ENCODE measurements at regions not wholly inside any gene's neighbourhood (a gene's known extent, or its start where the extent isn't known, plus 50 kb on each side); places are given as distances from the start of the nearest gene placed in this dataset.

DNA sequence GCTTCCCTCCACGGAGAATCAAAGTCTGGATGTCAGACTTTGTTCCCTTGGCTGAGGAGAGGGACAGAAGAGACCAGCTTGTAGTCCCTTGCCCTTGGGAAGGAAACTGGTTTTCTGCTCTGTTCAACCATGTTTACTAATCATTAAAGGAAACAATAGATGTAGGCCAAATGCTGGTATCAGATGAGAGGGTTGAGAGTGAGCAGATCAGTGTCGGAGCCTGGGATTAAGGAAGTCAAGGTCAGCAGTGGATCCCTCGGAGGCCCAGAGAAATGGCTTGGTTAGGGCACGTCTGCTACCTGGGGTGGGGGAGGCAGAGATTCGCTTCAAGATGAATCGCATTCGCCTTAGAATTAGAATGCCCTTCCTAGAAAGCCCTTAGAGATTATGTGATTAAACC is 109.1 kb downstream of the MYCN start:
- no peak for ATAC-seq
- no peak for TF ChIP-seq ZNF70 (CRISPR knock-in tag; IDR thresholded peaks at IDR 0.05)
- TF ChIP-seq ESRRG (CRISPR knock-in tag; IDR thresholded peaks at IDR 0.05): no peak
- TF ChIP-seq ZNF8 (CRISPR knock-in tag; IDR thresholded peaks at IDR 0.05): no peak
- no peak for TF ChIP-seq BACH2 (CRISPR knock-in tag; IDR thresholded peaks at IDR 0.05; ENCODE audit: borderline replicate concordance)
- TF ChIP-seq CSDC2 (CRISPR knock-in tag; IDR thresholded peaks at IDR 0.05): no peak
- TF ChIP-seq TCF4 (CRISPR knock-in tag; IDR thresholded peaks at IDR 0.05; ENCODE audit: borderline replicate concordance): no peak
- TF ChIP-seq ISL1 (CRISPR knock-in tag; IDR thresholded peaks at IDR 0.05): no peak
- no peak for TF ChIP-seq RARB (CRISPR knock-in tag; IDR thresholded peaks at IDR 0.05)
- no peak for TF ChIP-seq ARNTL (CRISPR knock-in tag; IDR thresholded peaks at IDR 0.05; ENCODE audit: borderline replicate concordance, low read depth)
- TF ChIP-seq, protein P1, sequence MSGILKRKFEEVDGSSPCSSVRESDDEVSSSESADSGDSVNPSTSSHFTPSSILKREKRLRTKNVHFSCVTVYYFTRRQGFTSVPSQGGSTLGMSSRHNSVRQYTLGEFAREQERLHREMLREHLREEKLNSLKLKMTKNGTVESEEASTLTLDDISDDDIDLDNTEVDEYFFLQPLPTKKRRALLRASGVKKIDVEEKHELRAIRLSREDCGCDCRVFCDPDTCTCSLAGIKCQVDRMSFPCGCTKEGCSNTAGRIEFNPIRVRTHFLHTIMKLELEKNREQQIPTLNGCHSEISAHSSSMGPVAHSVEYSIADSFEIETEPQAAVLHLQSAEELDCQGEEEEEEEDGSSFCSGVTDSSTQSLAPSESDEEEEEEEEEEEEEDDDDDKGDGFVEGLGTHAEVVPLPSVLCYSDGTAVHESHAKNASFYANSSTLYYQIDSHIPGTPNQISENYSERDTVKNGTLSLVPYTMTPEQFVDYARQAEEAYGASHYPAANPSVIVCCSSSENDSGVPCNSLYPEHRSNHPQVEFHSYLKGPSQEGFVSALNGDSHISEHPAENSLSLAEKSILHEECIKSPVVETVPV (CRISPR knock-in tag; IDR thresholded peaks at IDR 0.05): no peak

DNA sequence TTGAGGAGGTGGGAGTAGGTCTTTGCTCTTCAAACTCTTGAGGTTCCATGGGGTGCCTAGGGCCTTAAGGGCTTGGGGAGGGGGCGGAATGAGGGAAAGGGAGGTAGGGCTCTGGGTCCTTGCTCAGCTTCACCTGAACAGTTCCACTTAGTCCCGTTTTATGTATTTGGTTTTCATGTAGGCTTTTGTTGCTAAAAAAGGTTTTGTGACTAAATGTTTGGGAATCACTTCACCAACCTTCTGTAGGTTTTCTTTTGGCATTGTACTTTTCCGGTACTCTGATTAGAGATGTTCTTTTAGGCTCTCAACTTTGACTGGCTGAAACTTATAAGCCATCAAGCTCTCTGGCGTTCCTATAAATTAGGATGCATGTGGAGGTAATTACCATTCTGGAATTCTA is 108.1 kb downstream of the MYCN start:
- TF ChIP-seq ISL1 (CRISPR knock-in tag; IDR thresholded peaks at IDR 0.05) (no peak), ZFP30 (CRISPR knock-in tag; IDR thresholded peaks at IDR 0.05) (no peak), OSR1 (CRISPR knock-in tag; IDR thresholded peaks at IDR 0.05) (no peak), ZNF8 (CRISPR knock-in tag; IDR thresholded peaks at IDR 0.05) (no peak), ZNF565 (CRISPR knock-in tag; conservative IDR thresholded peaks at IDR 0.05; ENCODE audit: low read depth) (no peak), TOX (CRISPR knock-in tag; IDR thresholded peaks at IDR 0.05; ENCODE audit: borderline replicate concordance) (no peak)
- TF ChIP-seq, protein P2, sequence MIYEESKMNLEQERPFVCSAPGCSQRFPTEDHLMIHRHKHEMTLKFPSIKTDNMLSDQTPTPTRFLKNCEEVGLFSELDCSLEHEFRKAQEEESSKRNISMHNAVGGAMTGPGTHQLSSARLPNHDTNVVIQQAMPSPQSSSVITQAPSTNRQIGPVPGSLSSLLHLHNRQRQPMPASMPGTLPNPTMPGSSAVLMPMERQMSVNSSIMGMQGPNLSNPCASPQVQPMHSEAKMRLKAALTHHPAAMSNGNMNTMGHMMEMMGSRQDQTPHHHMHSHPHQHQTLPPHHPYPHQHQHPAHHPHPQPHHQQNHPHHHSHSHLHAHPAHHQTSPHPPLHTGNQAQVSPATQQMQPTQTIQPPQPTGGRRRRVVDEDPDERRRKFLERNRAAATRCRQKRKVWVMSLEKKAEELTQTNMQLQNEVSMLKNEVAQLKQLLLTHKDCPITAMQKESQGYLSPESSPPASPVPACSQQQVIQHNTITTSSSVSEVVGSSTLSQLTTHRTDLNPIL (CRISPR knock-in tag; IDR thresholded peaks at IDR 0.05; ENCODE audit: low read depth): no peak
- ATAC-seq: no peak

GRCh38 chr2:16047701-16048100 is 107.4 kb downstream of the MYCN start:
- TF ChIP-seq, protein P1 (CRISPR knock-in tag; IDR thresholded peaks at IDR 0.05): no peak
- TF ChIP-seq TOX (CRISPR knock-in tag; IDR thresholded peaks at IDR 0.05; ENCODE audit: borderline replicate concordance) (no peak), ZNF70 (CRISPR knock-in tag; IDR thresholded peaks at IDR 0.05) (no peak), ZNF565 (CRISPR knock-in tag; conservative IDR thresholded peaks at IDR 0.05; ENCODE audit: low read depth) (no peak), ZC3H10 (CRISPR knock-in tag; IDR thresholded peaks at IDR 0.05) (no peak), ARNTL (CRISPR knock-in tag; IDR thresholded peaks at IDR 0.05; ENCODE audit: borderline replicate concordance, low read depth) (no peak), OSR1 (CRISPR knock-in tag; IDR thresholded peaks at IDR 0.05) (no peak), ESRRG (CRISPR knock-in tag; IDR thresholded peaks at IDR 0.05) (no peak), ZNF8 (CRISPR knock-in tag; IDR thresholded peaks at IDR 0.05) (no peak), SNAI2 (CRISPR knock-in tag; IDR thresholded peaks at IDR 0.05) (no peak), BACH2 (CRISPR knock-in tag; IDR thresholded peaks at IDR 0.05; ENCODE audit: borderline replicate concordance) (no peak)
- TF ChIP-seq, protein P3, sequence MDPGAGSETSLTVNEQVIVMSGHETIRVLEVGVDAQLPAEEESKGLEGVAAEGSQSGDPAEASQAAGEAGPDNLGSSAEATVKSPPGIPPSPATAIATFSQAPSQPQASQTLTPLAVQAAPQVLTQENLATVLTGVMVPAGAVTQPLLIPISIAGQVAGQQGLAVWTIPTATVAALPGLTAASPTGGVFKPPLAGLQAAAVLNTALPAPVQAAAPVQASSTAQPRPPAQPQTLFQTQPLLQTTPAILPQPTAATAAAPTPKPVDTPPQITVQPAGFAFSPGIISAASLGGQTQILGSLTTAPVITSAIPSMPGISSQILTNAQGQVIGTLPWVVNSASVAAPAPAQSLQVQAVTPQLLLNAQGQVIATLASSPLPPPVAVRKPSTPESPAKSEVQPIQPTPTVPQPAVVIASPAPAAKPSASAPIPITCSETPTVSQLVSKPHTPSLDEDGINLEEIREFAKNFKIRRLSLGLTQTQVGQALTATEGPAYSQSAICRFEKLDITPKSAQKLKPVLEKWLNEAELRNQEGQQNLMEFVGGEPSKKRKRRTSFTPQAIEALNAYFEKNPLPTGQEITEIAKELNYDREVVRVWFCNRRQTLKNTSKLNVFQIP (CRISPR knock-in tag; IDR thresholded peaks at IDR 0.05; ENCODE audit: borderline replicate concordance, low read depth): no peak
- ATAC-seq: no peak

GRCh38 chr2:16046649-16047048 is 106.3 kb downstream of the MYCN start:
- no peak for ATAC-seq
- TF ChIP-seq PPARA (CRISPR knock-in tag; IDR thresholded peaks at IDR 0.05; ENCODE audit: borderline replicate concordance) (no peak), TCF4 (CRISPR knock-in tag; IDR thresholded peaks at IDR 0.05; ENCODE audit: borderline replicate concordance) (no peak), BACH2 (CRISPR knock-in tag; IDR thresholded peaks at IDR 0.05; ENCODE audit: borderline replicate concordance) (no peak), ARNTL (CRISPR knock-in tag; IDR thresholded peaks at IDR 0.05; ENCODE audit: borderline replicate concordance, low read depth) (no peak), ZNF8 (CRISPR knock-in tag; IDR thresholded peaks at IDR 0.05) (no peak), CSDC2 (CRISPR knock-in tag; IDR thresholded peaks at IDR 0.05) (no peak), RARB (CRISPR knock-in tag; IDR thresholded peaks at IDR 0.05) (no peak), ZNF565 (CRISPR knock-in tag; conservative IDR thresholded peaks at IDR 0.05; ENCODE audit: low read depth) (no peak)
- TF ChIP-seq, protein P1 (CRISPR knock-in tag; IDR thresholded peaks at IDR 0.05): no peak
- TF ChIP-seq, protein P2 (CRISPR knock-in tag; IDR thresholded peaks at IDR 0.05; ENCODE audit: low read depth): no peak
